Esophagus squamous epithelium (tissue), 5 donors: ENCODE measurements at regions not wholly inside any gene's neighbourhood (a gene's known extent, or its start where the extent isn't known, plus 50 kb on each side); places are given as distances from the start of the nearest gene placed in this dataset.

Source experiments
- DNase-seq: peaks from one replicate; lab custom pipeline; 2025; lab: John Stamatoyannopoulos, UW
- H3K27ac ChIP-seq, 4 donors: fragments of 200-600 bp; sonication (generic); one replicate each; pipeline ENCODE4 v1.5.1; 2016 to 2019; ENCODE audit warnings: mild to moderate bottlenecking in 1 of 4
- H3K27me3 ChIP-seq, 4 donors: fragments of 200-600 bp; sonication (generic); 1 replicate in 3 of 4; 2 replicates in 1 of 4; pipeline versions ENCODE4 v1.5.1 to v1.6.0; 2017 to 2021; ENCODE audit warnings: antibody characterized with exemption in 1 of 4
- H3K36me3 ChIP-seq, 3 donors: fragments of 200-600 bp; sonication (generic); one replicate each; pipeline ENCODE4 v1.5.1; 2016 to 2019
- H3K4me1 ChIP-seq, 3 donors: fragments of 200-600 bp; sonication (generic); one replicate each; pipeline ENCODE4 v1.5.1; 2017 to 2019
- H3K4me3 ChIP-seq, 4 donors: fragments of 200-600 bp; sonication (generic); 1 replicate in 3 of 4; 2 replicates in 1 of 4; pipeline ENCODE4 v1.5.1; 2016 to 2019; ENCODE audit warnings: mild to moderate bottlenecking in 2 of 4, moderate library complexity in 1 of 4
- H3K9me3 ChIP-seq, 3 donors: fragments of 200-600 bp; sonication (generic); one replicate each; pipeline ENCODE4 v1.5.1; 2016 to 2019
- CTCF ChIP-seq, 6 experiments: fragments of 450-650 bp in 4 of 6; fragments of 200-600 bp in 2 of 6; sonication (generic) in 2 of 6; IDR thresholded peaks; one replicate each; pipeline ENCODE4 v1.5.1; 2016 to 2019; ENCODE audit warnings: antibody characterized with exemption in 6 of 6, mild to moderate bottlenecking in 4 of 6, moderate library complexity in 4 of 6
- POLR2A ChIP-seq, 4 donors: fragments of 450-650 bp; IDR thresholded peaks; one replicate each; pipeline ENCODE4 v1.6.1; 2017; ENCODE audit warnings: antibody characterized with exemption in 4 of 4, mild to moderate bottlenecking in 4 of 4, moderate library complexity in 3 of 4
- WGBS, 2 donors: methylation state at CpG; one replicate each; pipeline ENCODE4 v1.1.5; 2018; 5-methylcytosine and 5-hydroxymethylcytosine counted together
- intact Hi-C: fragments of 100-400 bp; cut with DNase I; formaldehyde crosslinking; loops from one replicate; pipeline ENCODE4 v1.15.0; 2022
- donor health status: DM: yes; HTN: yes; CAD: no.

GRCh38 chrX:8851231-8851886 is 50.2 kb upstream of the FAM9A start:
- no peak for TF ChIP-seq CTCF (IDR thresholded peaks at IDR 0.05)
- no peak for TF ChIP-seq POLR2A (IDR thresholded peaks at IDR 0.05)
- no peak for DNase-seq
- WGBS, 2 donors = 77 to 85% methylated on average over 8 to 11 of the region's 11 CpGs

More at GRCh38 chrX:8851231-8851886, 50.2 kb upstream of the FAM9A start:
- intact Hi-C loops = no loop called here
- H3K27me3 ChIP-seq = no peaks in the 10 kb centered on the region
- no peaks in the 10 kb centered on the region for H3K4me1 ChIP-seq
- no peaks in the 10 kb centered on the region for H3K36me3 ChIP-seq
- no peak overlapping the region for H3K4me3 ChIP-seq
- no peak overlapping the region for H3K27ac ChIP-seq
- no peaks in the 10 kb centered on the region for H3K9me3 ChIP-seq
